ENCODE measurements at regions not wholly inside any gene's neighbourhood (a gene's known extent, or its start where the extent isn't known, plus 50 kb on each side); places are given as distances from the start of the nearest gene placed in this dataset.

DNA sequence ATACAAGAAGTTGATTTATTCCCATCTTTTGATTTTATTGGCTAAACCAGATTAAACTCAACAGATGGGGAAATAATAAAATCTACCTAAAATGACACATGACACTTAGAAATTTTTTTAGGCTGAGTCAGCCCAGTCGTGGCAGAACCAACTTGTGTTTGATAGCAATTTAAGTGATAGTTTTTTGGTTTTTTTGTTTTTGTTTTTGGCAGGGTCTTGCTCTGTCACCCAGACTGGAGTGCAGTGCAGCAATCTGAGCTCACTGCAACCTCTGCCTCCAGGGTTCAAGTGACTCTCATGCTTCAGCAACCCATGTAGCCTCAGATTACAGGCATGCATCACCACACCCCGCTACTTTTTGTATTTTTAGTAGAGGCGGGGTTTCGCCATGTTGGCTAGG is 370.3 kb upstream of the NOCT start:
- TF ChIP-seq, protein P1, sequence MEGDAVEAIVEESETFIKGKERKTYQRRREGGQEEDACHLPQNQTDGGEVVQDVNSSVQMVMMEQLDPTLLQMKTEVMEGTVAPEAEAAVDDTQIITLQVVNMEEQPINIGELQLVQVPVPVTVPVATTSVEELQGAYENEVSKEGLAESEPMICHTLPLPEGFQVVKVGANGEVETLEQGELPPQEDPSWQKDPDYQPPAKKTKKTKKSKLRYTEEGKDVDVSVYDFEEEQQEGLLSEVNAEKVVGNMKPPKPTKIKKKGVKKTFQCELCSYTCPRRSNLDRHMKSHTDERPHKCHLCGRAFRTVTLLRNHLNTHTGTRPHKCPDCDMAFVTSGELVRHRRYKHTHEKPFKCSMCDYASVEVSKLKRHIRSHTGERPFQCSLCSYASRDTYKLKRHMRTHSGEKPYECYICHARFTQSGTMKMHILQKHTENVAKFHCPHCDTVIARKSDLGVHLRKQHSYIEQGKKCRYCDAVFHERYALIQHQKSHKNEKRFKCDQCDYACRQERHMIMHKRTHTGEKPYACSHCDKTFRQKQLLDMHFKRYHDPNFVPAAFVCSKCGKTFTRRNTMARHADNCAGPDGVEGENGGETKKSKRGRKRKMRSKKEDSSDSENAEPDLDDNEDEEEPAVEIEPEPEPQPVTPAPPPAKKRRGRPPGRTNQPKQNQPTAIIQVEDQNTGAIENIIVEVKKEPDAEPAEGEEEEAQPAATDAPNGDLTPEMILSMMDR (IDR thresholded peaks at IDR 0.05; ENCODE audit: insufficient read depth, low read length, poor library complexity, severe bottlenecking): no peak
- H3K36me3 ChIP-seq (ENCODE audit: control insufficient read depth, insufficient read depth, low read length): no peaks in the 10 kb centered on the region
- no peak for DNase-seq (ENCODE audit: low read depth)
- no peak overlapping the region for H3K4me3 ChIP-seq (ENCODE audit: low read depth, low read length)
- no peaks in the 10 kb centered on the region for H3K27me3 ChIP-seq (ENCODE audit: control insufficient read depth, insufficient read depth, low read length)

DNA sequence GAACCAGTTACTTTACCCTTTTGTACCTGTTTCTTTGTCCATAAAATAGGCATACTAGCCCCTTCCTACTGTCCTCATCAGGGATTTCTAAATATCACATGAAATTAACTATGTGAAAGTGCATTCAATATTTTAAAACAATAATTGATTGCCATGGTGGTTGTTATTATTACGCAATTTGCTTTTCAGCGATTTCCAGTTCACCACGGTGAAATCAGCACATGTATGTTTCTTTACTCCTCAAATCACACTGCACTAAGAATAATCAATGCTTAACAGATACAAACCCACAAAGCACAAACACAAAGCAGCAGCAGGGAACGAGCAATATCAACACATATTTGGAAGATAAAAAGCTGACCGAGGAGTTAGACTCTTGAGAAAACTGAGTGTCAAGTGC is 371.3 kb upstream of the NOCT start:
- Histone ChIP-seq H3K27me3 (ENCODE audit: control insufficient read depth, insufficient read depth, low read length) (no peaks in the 10 kb centered on the region), H3K4me3 (ENCODE audit: low read depth, low read length) (no peak overlapping the region), H3K36me3 (ENCODE audit: control insufficient read depth, insufficient read depth, low read length) (no peaks in the 10 kb centered on the region)
- TF ChIP-seq, protein P1 (IDR thresholded peaks at IDR 0.05; ENCODE audit: insufficient read depth, low read length, poor library complexity, severe bottlenecking): no peak
- no peak for DNase-seq (ENCODE audit: low read depth)

GRCh38 chr4:138643827-138644226 is 371.8 kb upstream of the NOCT start:
- no peak for DNase-seq (ENCODE audit: low read depth)
- H3K27me3 ChIP-seq (ENCODE audit: control insufficient read depth, insufficient read depth, low read length): no peaks in the 10 kb centered on the region
- H3K36me3 ChIP-seq (ENCODE audit: control insufficient read depth, insufficient read depth, low read length): no peaks in the 10 kb centered on the region
- no peak overlapping the region for H3K4me3 ChIP-seq (ENCODE audit: low read depth, low read length)
- TF ChIP-seq, protein P1 (IDR thresholded peaks at IDR 0.05; ENCODE audit: insufficient read depth, low read length, poor library complexity, severe bottlenecking): no peak

DNA sequence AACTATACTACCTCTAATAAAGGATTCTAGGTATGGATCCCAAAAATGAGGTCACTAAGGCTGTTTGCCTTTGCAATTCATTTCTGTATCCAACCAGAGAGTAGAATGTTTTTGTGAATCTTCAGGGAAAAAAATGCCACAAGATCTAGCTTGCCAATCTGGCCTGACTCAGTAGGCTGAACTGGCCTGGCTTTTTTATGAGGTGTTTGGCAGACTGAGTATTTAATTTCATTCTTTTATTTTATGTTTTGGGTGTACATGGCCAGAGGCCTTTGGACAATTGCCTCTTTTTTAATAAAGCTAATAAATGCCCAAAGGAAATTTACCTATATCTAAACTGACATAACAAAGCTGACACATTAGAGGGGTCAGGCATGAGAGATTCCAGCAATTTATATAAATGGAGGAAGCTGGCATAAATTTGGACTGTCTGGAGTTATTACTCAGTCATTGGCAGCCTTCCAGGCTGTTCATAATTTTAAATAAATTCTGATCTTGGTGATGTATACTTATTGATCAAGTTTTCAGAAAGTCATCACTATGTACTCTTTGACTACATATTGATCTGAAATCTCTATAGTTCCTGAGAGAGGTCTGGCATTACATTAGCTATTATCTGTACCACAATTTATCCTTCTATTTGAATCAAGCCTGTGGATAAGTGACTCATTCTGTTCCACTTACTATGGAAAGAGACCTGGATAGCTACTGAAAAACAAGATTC is 376.4 kb upstream of the NOCT start:
- Histone ChIP-seq H3K27me3 (ENCODE audit: control insufficient read depth, insufficient read depth, low read length) (no peaks in the 10 kb centered on the region), H3K4me3 (ENCODE audit: low read depth, low read length) (no peak overlapping the region), H3K36me3 (ENCODE audit: control insufficient read depth, insufficient read depth, low read length) (no peaks in the 10 kb centered on the region)
- DNase-seq (ENCODE audit: low read depth): no peak
- TF ChIP-seq, protein P1 (IDR thresholded peaks at IDR 0.05; ENCODE audit: insufficient read depth, low read length, poor library complexity, severe bottlenecking): no peak

DNA sequence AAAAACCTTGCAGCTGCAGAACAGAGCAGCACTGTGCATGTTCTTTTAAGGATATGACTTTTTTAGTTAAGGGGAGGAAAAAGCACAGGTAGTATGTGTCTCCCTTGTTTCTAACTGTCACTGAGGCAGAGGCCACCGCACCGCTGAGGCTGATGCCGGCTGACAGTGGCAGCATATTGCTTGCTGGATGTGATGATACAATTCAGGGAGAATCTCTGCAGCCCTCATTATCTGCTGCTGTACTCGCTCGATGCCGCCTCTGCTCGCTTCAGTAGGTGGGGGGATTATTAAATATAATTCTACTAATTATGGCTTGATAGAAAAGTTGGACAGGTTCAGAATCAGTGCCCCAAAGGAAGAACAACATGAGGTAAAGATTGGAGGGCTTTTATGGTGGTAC is 378.8 kb upstream of the NOCT start:
- Histone ChIP-seq H3K36me3 (ENCODE audit: control insufficient read depth, insufficient read depth, low read length) (no peaks in the 10 kb centered on the region), H3K4me3 (ENCODE audit: low read depth, low read length) (no peak overlapping the region), H3K27me3 (ENCODE audit: control insufficient read depth, insufficient read depth, low read length) (no peaks in the 10 kb centered on the region)
- no peak for DNase-seq (ENCODE audit: low read depth)
- TF ChIP-seq, protein P1 (IDR thresholded peaks at IDR 0.05; ENCODE audit: insufficient read depth, low read length, poor library complexity, severe bottlenecking): no peak

GRCh38 chr4:138634915-138635314 is 380.7 kb upstream of the NOCT start:
- no peaks in the 10 kb centered on the region for H3K36me3 ChIP-seq (ENCODE audit: control insufficient read depth, insufficient read depth, low read length)
- H3K27me3 ChIP-seq (ENCODE audit: control insufficient read depth, insufficient read depth, low read length): no peaks in the 10 kb centered on the region
- no peak overlapping the region for H3K4me3 ChIP-seq (ENCODE audit: low read depth, low read length)
- TF ChIP-seq, protein P1 (IDR thresholded peaks at IDR 0.05; ENCODE audit: insufficient read depth, low read length, poor library complexity, severe bottlenecking): no peak
- DNase-seq (ENCODE audit: low read depth): no peak
